GM12878 (cell line): ENCODE measurements at regions not wholly inside any gene's neighbourhood (a gene's known extent, or its start where the extent isn't known, plus 50 kb on each side); places are given as distances from the start of the nearest gene placed in this dataset.

Experiments used
- ATAC-seq: fragments of 200-7000 bp; cut with Tn5 transposase; 3 replicates; pipeline ENCODE4 v1.9.1; 2020; ENCODE audit warnings: mild to moderate bottlenecking, moderate library complexity
- BruUV-seq: library from RNA; stranded (reverse); fragments of 400-500 nt; replicated peaks from 2 replicates; lab custom pipeline; 2021; lab: Mats Ljungman, UMichigan
- CTCF ChIA-PET: fragments of 300-600 bp; sonication (Branson Sonifier 250); formaldehyde crosslinking; extraction: SDS; loops from one replicate; lab custom pipeline; 2021; ENCODE audit warnings: inconsistent platforms; lab: Yijun Ruan, JAX
- POLR2A ChIA-PET: fragments of 350-600 bp; formaldehyde crosslinking; extraction: SDS; loops from one replicate; lab custom pipeline; 2021; ENCODE audit warnings: inconsistent platforms; lab: Charles Lee
- RAD21 ChIA-PET: fragments of 300-600 bp; sonication (Branson Sonifier 250); formaldehyde crosslinking; loops from one replicate; lab custom pipeline; 2023; ENCODE audit warnings: antibody characterized with exemption; ENCODE audit not compliant: unreplicated experiment; lab: Charles Lee
- SMC1A ChIA-PET: fragments of 300-600 bp; sonication (Branson Sonifier 250); formaldehyde crosslinking; loops from one replicate; lab custom pipeline; 2023; ENCODE audit not compliant: unreplicated experiment, uncharacterized antibody; lab: Charles Lee
- DNase-seq: peaks from one replicate; pipeline ENCODE4 v3.0.0-alpha.2; 2011; ENCODE audit warnings: low read depth, low spot score
- FAIRE-seq: peaks from 3 replicates; lab custom pipeline; 2011; peaks lifted over from hg19 to GRCh38; lab: Jason Lieb, UNC
- H2AFZ ChIP-seq: 2 replicates; pipeline ENCODE4 v1.6.0; 2011; ENCODE audit warnings: low read depth, low read length, control low read depth; ENCODE audit not compliant: control insufficient read depth
- H3K27ac ChIP-seq: 2 replicates; pipeline ENCODE4 v1.5.1; 2011; ENCODE audit warnings: control low read depth; ENCODE audit not compliant: control insufficient read depth, insufficient read depth
- H3K27me3 ChIP-seq, 2 experiments: replicated peaks in 1 of 2; 2 replicates each; pipeline versions ENCODE4 v1.6.0 to v1.6.1; 2011; ENCODE audit warnings: low read length in 1 of 2; ENCODE audit not compliant: control insufficient read depth in 2 of 2, insufficient read depth in 2 of 2
- H3K36me3 ChIP-seq, 2 experiments: 2 replicates each; pipeline ENCODE4 v1.5.1; 2011; ENCODE audit warnings: low read length in 1 of 2; ENCODE audit not compliant: control insufficient read depth in 2 of 2, insufficient read depth in 2 of 2
- H3K4me1 ChIP-seq: 2 replicates; pipeline ENCODE4 v1.6.1; 2011; ENCODE audit warnings: mild to moderate bottlenecking, low read length, moderate library complexity, mixed read lengths; ENCODE audit not compliant: control insufficient read depth, insufficient read depth
- H3K4me2 ChIP-seq: 2 replicates; pipeline ENCODE4 v1.6.0; 2011; ENCODE audit warnings: control low read depth; ENCODE audit not compliant: control insufficient read depth, insufficient read depth
- H3K4me3 ChIP-seq: fragments of 200-600 bp; sonication (generic); 2 replicates; pipeline ENCODE4 v1.5.1; 2016
- H3K79me2 ChIP-seq: 2 replicates; pipeline ENCODE4 v1.6.0; 2011; ENCODE audit warnings: low read length; ENCODE audit not compliant: control insufficient read depth, insufficient read depth
- H3K9ac ChIP-seq: 2 replicates; pipeline ENCODE4 v1.8.0; 2011; ENCODE audit warnings: low read length, control low read depth, mixed read lengths; ENCODE audit not compliant: control insufficient read depth, insufficient read depth
- H3K9me3 ChIP-seq: replicated peaks from 3 replicates; pipeline ENCODE4 v1.5.1; 2011; ENCODE audit warnings: mild to moderate bottlenecking, low read length; ENCODE audit not compliant: control insufficient read depth, insufficient read depth
- H4K20me1 ChIP-seq: 2 replicates; pipeline ENCODE4 v1.6.0; 2011; ENCODE audit not compliant: control insufficient read depth, insufficient read depth
- CUX1 ChIP-seq: IDR thresholded peaks from 2 replicates; pipeline ENCODE4 v1.6.1; 2012; ENCODE audit warnings: improper control_type of control experiment, low read depth, low read length; ENCODE audit not compliant: insufficient replicate concordance
- EZH2 ChIP-seq: IDR thresholded peaks from 2 replicates; pipeline ENCODE4 v1.6.1; 2012; ENCODE audit warnings: low read depth, mild to moderate bottlenecking, control low read depth, inconsistent platforms, low read length, borderline replicate concordance; ENCODE audit not compliant: control insufficient read depth
- JUND ChIP-seq: IDR thresholded peaks from 2 replicates; pipeline ENCODE4 v1.6.1; 2012; ENCODE audit warnings: low read depth, mild to moderate bottlenecking, low read length, improper control_type of control experiment, moderate library complexity
- NRF1 ChIP-seq: conservative IDR thresholded peaks from 2 replicates; pipeline ENCODE4 v1.6.1; 2011; ENCODE audit warnings: mild to moderate bottlenecking, low read depth, low read length, improper control_type of control experiment
- SREBF2 ChIP-seq: IDR thresholded peaks from 2 replicates; pipeline ENCODE4 v1.6.1; 2012; ENCODE audit warnings: mild to moderate bottlenecking, low read length
- SUPT20H ChIP-seq: IDR thresholded peaks from 2 replicates; pipeline ENCODE4 v1.6.1; 2011; ENCODE audit warnings: low read depth, mild to moderate bottlenecking, low read length, moderate library complexity, borderline replicate concordance; ENCODE audit not compliant: control insufficient read depth
- ZNF217 ChIP-seq: fragments of 450-650 bp; IDR thresholded peaks from 2 replicates; pipeline ENCODE4 v1.6.1; 2017; ENCODE audit warnings: antibody characterized with exemption, mild to moderate bottlenecking
- WGBS: methylation state at CpG from one replicate; pipeline ENCODE4 v1.1.6; 2016; ENCODE audit warnings: low lambda C conversion rate; ENCODE audit not compliant: insufficient replicate concordance, insufficient coverage; ENCODE audit errors: missing lambda C conversion rate; 5-methylcytosine and 5-hydroxymethylcytosine counted together
- in situ Hi-C: fragments of 300-500 bp; cut with MboI; formaldehyde crosslinking; loops from 9 replicates; pipeline ENCODE4 v1.14.3; 2018; ENCODE audit warnings: mixed read lengths
- intact Hi-C: fragments of 100-400 bp; cut with micrococcal nuclease; formaldehyde crosslinking; loops from one replicate; pipeline ENCODE4 v1.14.2; 2022; ENCODE audit not compliant: unreplicated experiment
- TF ChIP-seq, protein P1 (sequence below): IDR thresholded peaks from 2 replicates; pipeline ENCODE4 v1.6.1; 2012; ENCODE audit warnings: low read length, inconsistent platforms

- intact Hi-C loops, result no loop called here
- ATAC-seq (no peak), DNase-seq (no peak), FAIRE-seq (no peak)
- TF ChIP-seq JUND (no peak), ZNF217 (no peak), SREBF2 (no peak), NRF1 (no peak), SUPT20H (no peak), EZH2 (no peak), CUX1 (no peak)
- TF ChIP-seq, protein P1, sequence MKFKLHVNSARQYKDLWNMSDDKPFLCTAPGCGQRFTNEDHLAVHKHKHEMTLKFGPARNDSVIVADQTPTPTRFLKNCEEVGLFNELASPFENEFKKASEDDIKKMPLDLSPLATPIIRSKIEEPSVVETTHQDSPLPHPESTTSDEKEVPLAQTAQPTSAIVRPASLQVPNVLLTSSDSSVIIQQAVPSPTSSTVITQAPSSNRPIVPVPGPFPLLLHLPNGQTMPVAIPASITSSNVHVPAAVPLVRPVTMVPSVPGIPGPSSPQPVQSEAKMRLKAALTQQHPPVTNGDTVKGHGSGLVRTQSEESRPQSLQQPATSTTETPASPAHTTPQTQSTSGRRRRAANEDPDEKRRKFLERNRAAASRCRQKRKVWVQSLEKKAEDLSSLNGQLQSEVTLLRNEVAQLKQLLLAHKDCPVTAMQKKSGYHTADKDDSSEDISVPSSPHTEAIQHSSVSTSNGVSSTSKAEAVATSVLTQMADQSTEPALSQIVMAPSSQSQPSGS, result no peak
- BruUV-seq, result no TSS peak
- no peaks in the 10 kb centered on the region for H3K27me3 ChIP-seq
- 54% methylated on average over 3 of the region's 3 CpGs for WGBS
- in situ Hi-C loops, result no loop called here
- H3K36me3 ChIP-seq, result no peaks in the 10 kb centered on the region
- ChIA-PET SMC1A (no interaction called here), POLR2A (no interaction called here), CTCF (no interaction called here), RAD21 (no interaction called here)
- H3K79me2 ChIP-seq, result no peaks in the 10 kb centered on the region
- H3K9ac ChIP-seq, result no peak overlapping the region
- H3K27ac ChIP-seq, result no peak overlapping the region
- H3K4me1 ChIP-seq, result no peaks in the 10 kb centered on the region
- H2AFZ ChIP-seq, result no peak overlapping the region
- no peaks in the 10 kb centered on the region for H4K20me1 ChIP-seq
- no peak overlapping the region for H3K4me3 ChIP-seq
- H3K4me2 ChIP-seq, result no peak overlapping the region
- no peaks in the 10 kb centered on the region; the same call in 1 of the 3 replicates for H3K9me3 ChIP-seq
Measured at GRCh38 chr7:156509216-156509615, 131.4 kb upstream of the RNF32 start.
